Muscle of back (tissue), 3 donors: ENCODE measurements at regions not wholly inside any gene's neighbourhood (a gene's known extent, or its start where the extent isn't known, plus 50 kb on each side); places are given as distances from the start of the nearest gene placed in this dataset.
"Not testable (repeated sequence)": the region's sequence is repeated elsewhere in the genome, so short reads cannot be mapped to it uniquely, and the experiment has no call there.

Experiments
- DNase-seq, 3 donors: peaks; one replicate each; pipeline versions ENCODE4 v3.0.0 to v3.0.0-alpha.2; 2013

DNA sequence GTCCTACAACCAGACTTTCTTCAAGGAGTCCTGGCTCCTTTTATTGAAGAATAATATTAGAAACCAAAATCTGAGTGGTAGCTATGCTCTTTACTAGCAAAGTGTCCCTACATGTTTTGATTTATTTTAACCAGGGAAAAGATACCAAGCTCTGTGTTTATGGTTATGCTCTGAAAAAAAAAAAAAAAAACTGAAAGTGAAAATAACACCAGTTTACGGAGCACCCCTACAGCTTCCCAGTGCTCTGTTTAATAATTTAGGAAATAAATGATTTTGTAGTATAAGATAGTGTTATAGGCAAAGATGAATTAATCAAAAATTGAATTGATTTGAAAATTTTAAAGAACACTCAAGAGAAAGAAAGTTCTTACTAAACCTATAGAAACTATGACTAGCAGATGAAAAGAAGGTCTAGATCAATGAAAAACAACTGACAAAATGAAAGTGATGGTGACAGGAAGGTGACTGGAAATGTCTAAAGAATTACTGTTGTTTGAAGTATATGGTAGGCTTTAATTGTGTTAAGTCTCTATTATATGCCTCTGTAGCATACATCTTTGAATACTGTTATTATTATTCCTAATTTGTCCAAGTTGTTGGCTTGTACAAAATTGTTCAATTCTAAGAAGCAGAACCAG, 1698.4 kb upstream of the PCDH10 start:
- DNase-seq: no peak

- DNase-seq: no peak
These were observed 1689.5 kb upstream of the PCDH10 start for GRCh38 chr4:131459430-131460101.

DNA sequence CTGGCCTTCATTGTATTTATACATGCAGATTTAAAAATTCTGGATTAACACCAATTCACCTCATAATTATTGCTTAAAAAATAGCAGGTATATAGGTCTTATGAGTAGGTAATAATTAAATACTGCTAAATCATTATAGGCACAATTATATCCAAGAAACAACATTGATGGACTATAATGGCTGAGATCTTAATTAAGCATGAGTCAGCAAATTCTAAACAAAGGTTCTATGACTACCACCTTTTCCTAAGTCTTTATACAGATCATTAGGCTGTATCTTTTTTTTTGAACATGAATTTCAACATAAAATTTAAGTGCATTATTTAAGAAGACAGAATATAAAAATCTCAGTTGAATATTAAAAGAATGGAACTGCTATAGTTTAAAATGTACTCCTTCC, 1678.7 kb upstream of the PCDH10 start:
- DNase-seq: no peak

- no peak for DNase-seq
These were observed 1660.3 kb upstream of the PCDH10 start for GRCh38 chr4:131488772-131489171.

GRCh38 chr4:131496211-131496610, 1652.9 kb upstream of the PCDH10 start:
- DNase-seq: not testable (repeated sequence)

DNA sequence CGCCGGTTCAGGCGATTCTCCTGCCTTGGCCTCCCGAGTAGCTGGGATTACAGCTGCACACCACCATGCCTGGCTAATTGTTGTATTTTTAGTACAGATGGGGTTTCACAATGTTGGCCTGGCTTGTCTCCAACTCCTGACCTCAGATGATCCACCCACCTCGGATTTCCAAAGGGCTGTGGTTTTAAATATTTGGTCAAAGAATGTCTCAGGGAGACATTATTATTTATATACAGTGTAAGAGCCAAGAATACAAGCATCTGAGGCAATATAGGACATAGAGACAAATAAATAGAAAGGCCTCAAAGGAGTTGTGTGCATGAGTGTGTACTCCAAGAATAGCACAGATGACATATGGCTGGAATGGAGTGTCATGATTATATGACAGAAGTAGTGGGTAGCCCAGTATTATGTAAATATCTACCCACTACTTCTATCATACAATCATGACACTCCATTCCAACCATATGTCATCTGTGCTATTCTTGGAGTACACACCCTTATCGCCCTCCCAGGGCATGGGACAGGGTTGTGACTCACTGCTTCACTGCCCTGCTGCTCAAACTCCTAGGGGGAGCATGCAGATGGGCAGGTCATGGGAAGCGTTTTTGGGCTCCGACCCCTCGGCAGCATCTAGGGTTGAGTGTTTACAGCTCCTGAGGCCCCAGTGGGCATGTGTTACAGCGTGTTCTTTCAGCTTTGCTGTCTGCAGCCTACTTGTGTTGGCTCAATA, 1649.8 kb upstream of the PCDH10 start:
- DNase-seq: peak; percentile 4 to 38 (median 15)

GRCh38 chr4:131509521-131509920, 1639.6 kb upstream of the PCDH10 start:
- peak; percentile 8 to 40 (median 11) for DNase-seq

DNA sequence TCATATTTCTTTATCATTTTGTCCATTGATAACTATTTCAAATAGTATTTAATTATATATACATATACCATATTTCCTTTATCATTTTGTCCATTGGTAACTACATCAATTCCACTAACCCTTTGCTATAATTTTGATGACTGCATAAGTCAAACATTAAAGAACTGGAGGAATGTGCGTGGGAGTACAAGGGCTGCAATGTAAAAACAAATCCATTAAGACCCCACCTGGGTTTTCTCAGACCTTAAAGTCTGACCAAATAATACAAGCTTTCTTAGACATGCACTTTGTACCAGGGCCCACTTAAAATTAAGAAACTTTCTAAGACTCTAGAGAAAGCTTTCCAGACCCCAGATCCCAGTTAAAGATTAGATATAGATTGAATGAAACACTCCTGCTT, 1622.4 kb upstream of the PCDH10 start:
- DNase-seq: no peak

GRCh38 chr4:131531087-131531486, 1618.0 kb upstream of the PCDH10 start:
- no peak for DNase-seq

GRCh38 chr4:131534944-131535645, 1614.0 kb upstream of the PCDH10 start:
- DNase-seq: no peak

DNA sequence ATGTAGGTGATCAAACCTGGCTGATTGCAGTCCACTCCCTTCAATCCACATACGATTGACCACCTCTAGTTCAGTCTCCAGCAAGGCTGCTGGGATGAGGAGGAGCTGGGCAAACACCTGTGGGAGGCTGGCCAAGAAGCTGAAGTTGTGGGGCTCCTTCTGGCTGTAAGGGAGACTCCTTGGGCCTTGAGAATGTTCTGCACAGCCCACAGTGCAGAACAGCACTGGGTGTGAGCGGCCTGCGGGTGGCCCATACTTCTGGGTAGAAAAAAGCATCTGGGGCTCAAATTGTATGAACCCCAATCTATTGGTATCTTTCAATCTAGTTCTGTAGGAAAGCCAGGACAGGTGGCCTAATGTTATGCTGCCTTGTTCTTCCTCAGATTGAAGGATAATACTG, 1608.8 kb upstream of the PCDH10 start:
- DNase-seq: no peak

GRCh38 chr4:131547506-131547981, 1601.5 kb upstream of the PCDH10 start:
- no peak for DNase-seq

- no peak for DNase-seq
These were observed 1597.8 kb upstream of the PCDH10 start for GRCh38 chr4:131551306-131551705.

DNA sequence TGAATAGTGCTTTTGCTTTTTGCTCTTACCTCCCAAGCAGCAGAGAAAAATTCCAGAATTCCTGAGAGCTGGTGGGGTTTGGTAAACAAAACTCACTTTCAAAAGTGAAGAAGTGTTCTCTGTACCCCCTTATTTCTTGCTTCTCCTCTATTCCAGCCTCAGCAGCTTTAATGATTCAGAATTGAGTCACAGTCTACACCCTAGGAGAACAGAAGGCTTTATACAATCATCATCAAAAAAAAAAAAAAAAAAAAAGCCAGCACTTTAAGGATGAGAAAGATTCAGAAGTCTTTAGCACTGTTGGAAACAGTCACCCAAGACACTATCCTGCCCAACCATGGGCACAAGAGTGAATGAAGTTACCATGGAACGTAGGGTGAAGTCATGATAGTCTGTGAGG, 1583.1 kb upstream of the PCDH10 start:
- no peak for DNase-seq

DNA sequence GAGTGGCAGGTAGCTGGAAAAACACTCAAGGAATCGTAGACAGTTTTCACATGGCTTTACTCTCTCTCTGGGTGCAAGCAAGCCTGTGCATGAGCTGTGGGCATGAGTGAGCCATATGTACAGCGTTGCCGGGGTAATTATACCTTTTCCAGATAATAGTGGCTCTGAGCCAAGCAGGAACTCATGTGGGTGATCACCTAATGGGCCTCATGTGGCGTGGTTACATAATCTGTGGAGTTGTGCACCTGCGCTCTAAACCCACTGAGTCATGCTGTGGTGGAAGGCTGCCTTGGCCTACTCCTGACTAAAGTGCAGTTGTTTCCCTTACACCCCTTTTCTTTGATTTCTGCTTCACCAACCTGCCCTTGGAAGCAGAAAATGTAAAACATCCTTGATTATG, 1564.5 kb upstream of the PCDH10 start:
- DNase-seq: no peak

- DNase-seq: no peak
These were observed 1554.0 kb upstream of the PCDH10 start for GRCh38 chr4:131595140-131595539.

- no peak for DNase-seq
These were observed 1545.4 kb upstream of the PCDH10 start for GRCh38 chr4:131603705-131604104.

DNA sequence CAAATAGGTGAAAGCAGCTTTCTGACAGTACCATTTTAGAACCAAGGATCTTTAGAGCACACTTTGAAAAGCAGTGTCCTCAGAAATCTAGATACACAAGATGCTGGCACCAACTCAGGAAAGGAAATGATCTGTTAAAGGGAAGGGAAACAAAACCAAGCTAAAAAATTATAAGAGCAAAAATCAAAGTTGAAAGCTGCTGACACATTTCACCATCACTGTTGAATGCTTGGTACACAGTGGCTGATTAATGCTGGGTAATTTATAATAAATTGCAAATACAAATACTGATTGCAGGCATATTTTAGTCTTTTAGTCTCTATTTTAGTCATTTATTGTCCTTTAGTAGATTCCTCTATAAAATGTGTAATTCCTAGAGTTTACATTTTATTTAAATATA, 1540.1 kb upstream of the PCDH10 start:
- DNase-seq: no peak

GRCh38 chr4:131610517-131610916, 1538.6 kb upstream of the PCDH10 start:
- DNase-seq: peak in 1 of 3 donors; percentile 28

- DNase-seq: no peak
These were observed 1535.8 kb upstream of the PCDH10 start for GRCh38 chr4:131613086-131613823.

- no peak for DNase-seq
These were observed 1535.3 kb upstream of the PCDH10 start for GRCh38 chr4:131613824-131614216.

DNA sequence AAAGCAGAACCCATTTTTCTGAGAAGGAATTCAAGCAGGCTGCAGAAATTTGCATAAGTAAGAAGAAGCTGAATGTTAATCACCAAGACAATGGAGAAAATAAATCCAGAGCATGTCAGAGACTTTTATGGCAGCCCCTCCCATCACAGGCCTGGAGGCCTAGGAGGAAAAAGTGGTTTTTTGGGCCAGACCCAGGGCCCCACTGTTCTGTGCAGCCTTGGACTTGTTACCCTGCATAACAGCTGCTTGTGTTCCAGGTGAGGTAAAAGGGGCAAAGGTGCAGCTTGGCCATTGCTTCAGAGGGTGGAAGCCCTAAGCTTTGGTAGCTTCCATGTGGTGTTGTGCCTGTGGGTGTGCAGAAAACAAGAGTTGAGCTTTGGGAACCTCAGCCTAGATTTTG, 1516.2 kb upstream of the PCDH10 start:
- no peak for DNase-seq
